Caco-2 (cell line): ENCODE measurements at regions not wholly inside any gene's neighbourhood (a gene's known extent, or its start where the extent isn't known, plus 50 kb on each side); places are given as distances from the start of the nearest gene placed in this dataset.

Experiments used
- BruUV-seq: library from RNA; stranded (reverse); fragments of 400-500 nt; replicated peaks from 2 replicates; lab custom pipeline; 2021; lab: Mats Ljungman, UMichigan
- CTCF ChIA-PET: fragments of 300-600 bp; sonication (Branson Sonifier 250); formaldehyde crosslinking; loops from one replicate; lab custom pipeline; 2022; ENCODE audit warnings: antibody characterized with exemption; lab: Charles Lee
- POLR2A ChIA-PET: fragments of 300-600 bp; sonication (Branson Sonifier 250); formaldehyde crosslinking; loops from one replicate; lab custom pipeline; 2022; ENCODE audit warnings: antibody characterized with exemption; lab: Charles Lee
- DNase-seq, 2 experiments: peaks; one replicate each; pipeline versions ENCODE4 v3.0.0 to v3.0.0-alpha.2; 2020 to 2022
- H3K27me3 ChIP-seq: replicated peaks from 2 replicates; pipeline ENCODE4 v1.6.0; 2011; ENCODE audit warnings: low read length; ENCODE audit not compliant: control insufficient read depth, insufficient read depth
- H3K36me3 ChIP-seq: 2 replicates; pipeline ENCODE4 v1.5.1; 2011; ENCODE audit warnings: low read length; ENCODE audit not compliant: control insufficient read depth, insufficient read depth
- H3K4me1 ChIP-seq: fragments of 250-450 bp; sonication (Bioruptor Pico); 2 replicates; pipeline ENCODE4 v1.5.1; 2020; ENCODE audit warnings: mild to moderate bottlenecking
- H3K4me3 ChIP-seq: 2 replicates; pipeline ENCODE4 v1.5.1; 2011; ENCODE audit warnings: low read depth, mild to moderate bottlenecking, control low read depth, low read length
- H3K9me3 ChIP-seq: fragments of 250-450 bp; sonication (Bioruptor Pico); 2 replicates; pipeline ENCODE4 v1.5.1; 2020; ENCODE audit warnings: mild to moderate bottlenecking, moderate library complexity
- H3K27ac Mint-ChIP-seq: one replicate; pipeline ENCODE4 v1.8.0; 2022; ENCODE audit warnings: mixed read lengths; ENCODE audit not compliant: unreplicated experiment
- H3K27me3 Mint-ChIP-seq: one replicate; pipeline ENCODE4 v1.8.0; 2022; ENCODE audit warnings: mixed read lengths; ENCODE audit not compliant: insufficient read depth, unreplicated experiment
- H3K36me3 Mint-ChIP-seq: one replicate; pipeline ENCODE4 v1.8.0; 2022; ENCODE audit warnings: mild to moderate bottlenecking, mixed read lengths; ENCODE audit not compliant: insufficient read depth, unreplicated experiment
- H3K4me1 Mint-ChIP-seq: one replicate; pipeline ENCODE4 v1.8.0; 2022; ENCODE audit warnings: low read depth, mixed read lengths; ENCODE audit not compliant: unreplicated experiment
- H3K4me3 Mint-ChIP-seq: one replicate; pipeline ENCODE4 v1.8.0; 2022; ENCODE audit warnings: mild to moderate bottlenecking, moderate library complexity, mixed read lengths; ENCODE audit not compliant: unreplicated experiment
- H3K9me3 Mint-ChIP-seq: one replicate; pipeline ENCODE4 v1.8.0; 2022; ENCODE audit warnings: mixed read lengths; ENCODE audit not compliant: unreplicated experiment
- CTCF ChIP-seq, 2 experiments: fragments of 200-600 bp in 1 of 2; IDR thresholded peaks; 1 replicate in 1 of 2; 2 replicates in 1 of 2; pipeline versions ENCODE4 v1.5.1 to v1.8.0; 2011 to 2022; ENCODE audit warnings: antibody characterized with exemption in 1 of 2, control low read depth in 1 of 2, inconsistent platforms in 1 of 2, low read depth in 1 of 2, low read length in 1 of 2, mild to moderate bottlenecking in 1 of 2, moderate library complexity in 1 of 2; ENCODE audit not compliant: insufficient read depth in 1 of 2, severe bottlenecking in 1 of 2, unreplicated experiment in 1 of 2
- intact Hi-C: fragments of 100-400 bp; cut with micrococcal nuclease; formaldehyde crosslinking; loops from one replicate; pipeline ENCODE4 v1.10.0; 2022; ENCODE audit not compliant: unreplicated experiment

- peaks cover 11% of the 10 kb centered on the region for H3K9me3 Mint-ChIP-seq
- H3K27me3 ChIP-seq, result no peaks in the 10 kb centered on the region
- no peak overlapping the region for H3K27ac Mint-ChIP-seq
- DNase-seq, result no peak
- no peaks in the 10 kb centered on the region for H3K4me1 Mint-ChIP-seq
- intact Hi-C loops, result no loop called here
- H3K4me3 Mint-ChIP-seq, result no peak overlapping the region
- H3K36me3 ChIP-seq, result no peaks in the 10 kb centered on the region
- H3K4me3 ChIP-seq, result no peak overlapping the region
- BruUV-seq, result no TSS peak
- no peaks in the 10 kb centered on the region for H3K27me3 Mint-ChIP-seq
- ChIA-PET POLR2A (no interaction called here), CTCF (no interaction called here)
- H3K9me3 ChIP-seq, result no peaks in the 10 kb centered on the region
- no peak for TF ChIP-seq CTCF (IDR thresholded peaks at IDR 0.05; ENCODE audit: insufficient read depth in 1 of 2, low read depth in 1 of 2, low read length in 1 of 2, severe bottlenecking in 1 of 2, unreplicated experiment in 1 of 2)
- H3K4me1 ChIP-seq, result no peaks in the 10 kb centered on the region
- no peaks in the 10 kb centered on the region for H3K36me3 Mint-ChIP-seq
Observed at GRCh38 chr6:170187669-170188566, 103.0 kb downstream of the DLL1 start.

GRCh38 chr6:170186941-170187668, 103.8 kb downstream of the DLL1 start:
- no TSS peak for BruUV-seq
- no peaks in the 10 kb centered on the region for H3K4me1 ChIP-seq
- Mint-ChIP-seq H3K27me3 (peaks cover 4% of the 10 kb centered on the region), H3K27ac (no peak overlapping the region), H3K36me3 (no peaks in the 10 kb centered on the region), H3K4me3 (no peak overlapping the region), H3K9me3 (peaks cover 11% of the 10 kb centered on the region), H3K4me1 (no peaks in the 10 kb centered on the region)
- no peak overlapping the region for H3K4me3 ChIP-seq
- no peak for DNase-seq
- ChIA-PET CTCF (no interaction called here), POLR2A (no interaction called here)
- H3K36me3 ChIP-seq, result no peaks in the 10 kb centered on the region
- no peaks in the 10 kb centered on the region for H3K27me3 ChIP-seq
- H3K9me3 ChIP-seq, result no peaks in the 10 kb centered on the region
- intact Hi-C loops, result no loop called here
- TF ChIP-seq CTCF (IDR thresholded peaks at IDR 0.05; ENCODE audit: insufficient read depth in 1 of 2, low read depth in 1 of 2, low read length in 1 of 2, severe bottlenecking in 1 of 2, unreplicated experiment in 1 of 2), result no peak

- no peaks in the 10 kb centered on the region for H3K36me3 Mint-ChIP-seq
- H3K27me3 Mint-ChIP-seq, result peaks cover 6% of the 10 kb centered on the region
- peaks cover 11% of the 10 kb centered on the region for H3K9me3 Mint-ChIP-seq
- BruUV-seq, result no TSS peak
- intact Hi-C loops, result no loop called here
- no peak for TF ChIP-seq CTCF (IDR thresholded peaks at IDR 0.05; ENCODE audit: insufficient read depth in 1 of 2, low read depth in 1 of 2, low read length in 1 of 2, severe bottlenecking in 1 of 2, unreplicated experiment in 1 of 2)
- H3K36me3 ChIP-seq, result no peaks in the 10 kb centered on the region
- no peaks in the 10 kb centered on the region for H3K4me1 ChIP-seq
- no peaks in the 10 kb centered on the region for H3K4me1 Mint-ChIP-seq
- no peaks in the 10 kb centered on the region for H3K9me3 ChIP-seq
- no peak overlapping the region for H3K27ac Mint-ChIP-seq
- CTCF ChIA-PET, result no interaction called here
- no peak overlapping the region for H3K4me3 Mint-ChIP-seq
- H3K27me3 ChIP-seq, result no peaks in the 10 kb centered on the region
- POLR2A ChIA-PET, result no interaction called here
- no peak overlapping the region for H3K4me3 ChIP-seq
- no peak for DNase-seq
Observed at GRCh38 chr6:170186006-170186935, 104.6 kb downstream of the DLL1 start.
